Karpas-422 (cell line): ENCODE measurements at regions not wholly inside any gene's neighbourhood (a gene's known extent, or its start where the extent isn't known, plus 50 kb on each side); places are given as distances from the start of the nearest gene placed in this dataset.

Experiments
- DNase-seq: peaks from one replicate; pipeline ENCODE4 v3.0.0-alpha.2; 2015
- H2AFZ ChIP-seq: fragments of 200-600 bp; sonication (generic); 2 replicates; pipeline ENCODE4 v1.6.1; 2014; ENCODE audit warnings: antibody characterized with exemption, low read length, mixed read lengths
- H3K27ac ChIP-seq: fragments of 200-600 bp; sonication (generic); 2 replicates; pipeline ENCODE4 v1.5.1; 2014; ENCODE audit warnings: mild to moderate bottlenecking, low read length, moderate library complexity
- H3K27me3 ChIP-seq: fragments of 200-600 bp; sonication (generic); 2 replicates; pipeline ENCODE4 v1.6.1; 2014; ENCODE audit warnings: low read length, mixed read lengths
- H3K36me3 ChIP-seq: fragments of 200-600 bp; sonication (generic); 2 replicates; pipeline ENCODE4 v1.6.1; 2014; ENCODE audit warnings: low read length, mixed read lengths; ENCODE audit not compliant: insufficient read depth
- H3K4me1 ChIP-seq: fragments of 200-600 bp; sonication (generic); 2 replicates; pipeline ENCODE4 v1.6.1; 2014; ENCODE audit warnings: mild to moderate bottlenecking, low read length, mixed read lengths
- H3K4me2 ChIP-seq: fragments of 200-600 bp; sonication (generic); 2 replicates; pipeline ENCODE4 v1.6.1; 2014; ENCODE audit warnings: low read length, low read depth, mild to moderate bottlenecking; ENCODE audit not compliant: poor library complexity, severe bottlenecking
- H3K4me3 ChIP-seq: fragments of 200-600 bp; sonication (generic); 2 replicates; pipeline ENCODE4 v1.5.1; 2014; ENCODE audit warnings: mild to moderate bottlenecking, antibody characterized with exemption, low read length, mixed read lengths
- H3K79me2 ChIP-seq: fragments of 200-600 bp; sonication (generic); 2 replicates; pipeline ENCODE4 v1.6.1; 2014; ENCODE audit warnings: mild to moderate bottlenecking, low read length, mixed read lengths
- H3K9ac ChIP-seq: fragments of 200-600 bp; sonication (generic); 2 replicates; pipeline ENCODE4 v1.6.0; 2014; ENCODE audit warnings: low read length
- H3K9me2 ChIP-seq: fragments of 200-600 bp; sonication (generic), shearing (Covaris generic); replicated peaks from 2 replicates; pipeline ENCODE4 v1.6.0; 2014; ENCODE audit warnings: mild to moderate bottlenecking, low read length, moderate library complexity; ENCODE audit not compliant: insufficient read depth
- H3K9me3 ChIP-seq: fragments of 300-700, 200-600 bp; sonication (generic); 2 replicates; pipeline ENCODE4 v1.6.1; 2014; ENCODE audit warnings: low read length, mixed read lengths
- H4K20me1 ChIP-seq: fragments of 200-600 bp; sonication (generic); 2 replicates; pipeline ENCODE4 v1.6.1; 2014; ENCODE audit warnings: mild to moderate bottlenecking, antibody characterized with exemption, low read length, low read depth; ENCODE audit not compliant: insufficient read depth

DNA sequence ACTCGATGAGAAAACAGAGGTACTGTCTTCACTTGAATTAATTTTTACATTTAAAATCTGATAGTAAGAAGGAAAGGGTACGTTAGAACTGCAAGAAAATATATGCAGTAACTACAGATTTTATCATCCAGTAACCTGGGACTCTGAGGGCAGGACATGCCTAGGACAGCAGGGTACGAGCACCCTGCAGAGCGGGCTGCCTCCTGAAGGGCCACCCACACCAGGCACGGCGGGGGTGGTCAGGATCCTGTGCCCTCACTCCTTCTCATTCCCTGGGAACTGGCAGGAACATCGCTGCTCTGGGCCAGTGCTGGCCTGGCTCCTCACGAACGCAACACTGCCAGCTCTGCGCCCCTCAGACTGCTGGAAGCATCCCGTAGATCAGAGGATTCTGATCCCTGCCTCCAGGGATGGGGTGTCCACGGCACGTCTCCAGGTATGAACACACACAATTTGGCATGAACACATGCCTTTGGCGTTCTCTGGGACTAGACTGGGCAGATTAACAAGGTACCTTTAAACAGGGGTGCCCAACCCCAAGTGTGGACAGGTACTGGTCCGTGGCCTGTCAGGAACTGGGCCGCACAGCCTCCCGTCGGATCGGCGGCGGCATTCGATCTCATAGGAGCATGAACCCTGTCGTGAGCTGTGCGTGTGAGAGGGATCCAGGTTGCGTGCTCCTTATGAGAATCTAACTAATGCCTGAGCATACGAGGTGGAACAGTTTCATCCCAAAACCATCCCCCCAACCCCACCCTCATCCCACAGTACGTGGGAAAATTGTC lies 99.3 kb upstream of the FAM20C start:
- no peak overlapping the region for H3K4me2 ChIP-seq
- no peak overlapping the region for H3K9ac ChIP-seq
- DNase-seq: no peak
- H3K4me1 ChIP-seq: no peaks in the 10 kb centered on the region
- H3K79me2 ChIP-seq: no peaks in the 10 kb centered on the region
- no peaks in the 10 kb centered on the region for H3K9me3 ChIP-seq
- H3K36me3 ChIP-seq: no peaks in the 10 kb centered on the region
- no peak overlapping the region for H3K4me3 ChIP-seq
- no peak overlapping the region for H2AFZ ChIP-seq
- no peaks in the 10 kb centered on the region for H3K27me3 ChIP-seq
- H3K27ac ChIP-seq: no peak overlapping the region
- no peaks in the 10 kb centered on the region for H4K20me1 ChIP-seq
- no peaks in the 10 kb centered on the region for H3K9me2 ChIP-seq

- Histone ChIP-seq H3K9me3 (no peaks in the 10 kb centered on the region), H3K4me1 (no peaks in the 10 kb centered on the region), H3K27me3 (no peaks in the 10 kb centered on the region), H3K36me3 (no peaks in the 10 kb centered on the region), H4K20me1 (no peaks in the 10 kb centered on the region), H3K4me2 (no peak overlapping the region), H3K9me2 (no peaks in the 10 kb centered on the region), H3K79me2 (no peaks in the 10 kb centered on the region), H3K9ac (no peak overlapping the region), H3K4me3 (no peak overlapping the region), H3K27ac (no peak overlapping the region), H2AFZ (no peak overlapping the region)
- no peak for DNase-seq
Measured at GRCh38 chr7:94251-94801, 98.0 kb upstream of the FAM20C start.

DNA sequence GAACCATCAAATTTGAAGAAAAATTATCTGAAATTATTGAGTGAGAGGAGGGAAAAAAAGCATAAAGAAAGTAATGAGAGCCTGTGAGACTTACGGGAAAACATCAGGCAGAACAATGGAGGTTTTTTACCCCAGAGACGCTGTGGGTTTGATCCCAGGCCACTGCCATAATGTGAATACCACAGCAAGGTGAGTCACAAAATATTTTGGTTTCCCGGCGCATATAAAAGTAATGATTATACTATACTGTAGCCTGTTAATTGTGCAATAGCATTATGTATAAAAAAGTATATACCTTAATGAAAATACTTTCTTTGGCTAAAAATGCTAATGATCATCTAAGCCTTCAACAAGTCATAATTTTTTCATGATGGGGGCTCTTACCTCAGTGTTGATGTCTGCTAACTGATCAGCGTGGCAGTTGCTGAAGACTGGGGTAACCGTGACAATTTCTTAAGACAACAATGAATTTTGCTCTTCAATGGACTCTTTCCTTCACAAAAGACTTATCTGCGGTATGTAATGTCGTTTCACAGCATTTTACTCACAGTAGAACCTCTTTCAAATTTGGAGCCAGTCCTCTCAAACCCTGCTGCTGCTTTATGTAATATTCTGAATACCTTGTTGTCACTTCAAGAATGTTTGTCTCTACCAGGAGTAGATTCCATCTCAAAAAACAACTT lies 97.0 kb upstream of the FAM20C start:
- H2AFZ ChIP-seq: no peak overlapping the region
- no peaks in the 10 kb centered on the region for H3K27me3 ChIP-seq
- DNase-seq: no peak
- H3K27ac ChIP-seq: no peak overlapping the region
- no peaks in the 10 kb centered on the region for H3K4me1 ChIP-seq
- H3K9ac ChIP-seq: no peak overlapping the region
- no peak overlapping the region for H3K4me2 ChIP-seq
- H3K79me2 ChIP-seq: no peaks in the 10 kb centered on the region
- H3K9me2 ChIP-seq: no peaks in the 10 kb centered on the region
- H4K20me1 ChIP-seq: no peaks in the 10 kb centered on the region
- no peaks in the 10 kb centered on the region for H3K36me3 ChIP-seq
- H3K4me3 ChIP-seq: no peak overlapping the region
- no peaks in the 10 kb centered on the region for H3K9me3 ChIP-seq

DNA sequence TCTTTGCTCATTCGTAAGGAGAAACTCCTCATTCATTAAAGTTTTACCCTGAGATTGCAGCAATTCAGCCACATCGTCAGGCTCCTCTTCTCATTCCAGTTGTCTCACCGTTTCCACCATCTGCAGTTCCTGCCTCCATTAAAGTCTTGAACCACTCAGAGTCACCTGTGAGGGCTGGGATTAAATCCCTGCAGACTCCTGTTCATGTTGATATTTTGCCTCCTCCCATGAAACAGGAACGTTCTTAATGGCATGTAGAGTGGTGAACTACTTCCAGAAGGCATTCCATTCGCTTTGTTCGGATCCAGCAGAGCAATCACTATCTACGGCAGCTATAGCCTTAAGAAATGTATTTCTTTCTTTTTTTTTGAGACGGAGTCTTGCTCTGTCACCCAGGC lies 96.5 kb upstream of the FAM20C start:
- Histone ChIP-seq H3K9me3 (no peaks in the 10 kb centered on the region), H3K9ac (no peak overlapping the region), H3K4me2 (no peak overlapping the region), H3K27ac (no peak overlapping the region), H3K4me3 (no peak overlapping the region), H3K27me3 (no peaks in the 10 kb centered on the region), H3K9me2 (no peaks in the 10 kb centered on the region), H4K20me1 (no peaks in the 10 kb centered on the region), H3K79me2 (no peaks in the 10 kb centered on the region), H3K36me3 (no peaks in the 10 kb centered on the region), H3K4me1 (no peaks in the 10 kb centered on the region), H2AFZ (no peak overlapping the region)
- DNase-seq: no peak

- Histone ChIP-seq H3K9ac (no peak overlapping the region), H3K36me3 (no peaks in the 10 kb centered on the region), H3K9me2 (no peaks in the 10 kb centered on the region), H3K4me3 (no peak overlapping the region), H3K27ac (no peak overlapping the region), H3K79me2 (no peaks in the 10 kb centered on the region), H4K20me1 (no peaks in the 10 kb centered on the region), H2AFZ (no peak overlapping the region), H3K4me1 (no peaks in the 10 kb centered on the region), H3K4me2 (no peak overlapping the region), H3K27me3 (no peaks in the 10 kb centered on the region), H3K9me3 (no peaks in the 10 kb centered on the region)
- no peak for DNase-seq
Measured at GRCh38 chr7:96861-97260, 95.5 kb upstream of the FAM20C start.

- no peak overlapping the region for H2AFZ ChIP-seq
- no peak overlapping the region for H3K9ac ChIP-seq
- H3K36me3 ChIP-seq: no peaks in the 10 kb centered on the region
- H3K4me1 ChIP-seq: no peaks in the 10 kb centered on the region
- no peak overlapping the region for H3K27ac ChIP-seq
- H3K4me2 ChIP-seq: no peak overlapping the region
- H3K9me3 ChIP-seq: no peaks in the 10 kb centered on the region
- H3K9me2 ChIP-seq: no peaks in the 10 kb centered on the region
- no peaks in the 10 kb centered on the region for H4K20me1 ChIP-seq
- H3K4me3 ChIP-seq: no peak overlapping the region
- H3K27me3 ChIP-seq: no peaks in the 10 kb centered on the region
- no peak for DNase-seq
- no peaks in the 10 kb centered on the region for H3K79me2 ChIP-seq
Measured at GRCh38 chr7:97310-97841, 95.0 kb upstream of the FAM20C start.

DNA sequence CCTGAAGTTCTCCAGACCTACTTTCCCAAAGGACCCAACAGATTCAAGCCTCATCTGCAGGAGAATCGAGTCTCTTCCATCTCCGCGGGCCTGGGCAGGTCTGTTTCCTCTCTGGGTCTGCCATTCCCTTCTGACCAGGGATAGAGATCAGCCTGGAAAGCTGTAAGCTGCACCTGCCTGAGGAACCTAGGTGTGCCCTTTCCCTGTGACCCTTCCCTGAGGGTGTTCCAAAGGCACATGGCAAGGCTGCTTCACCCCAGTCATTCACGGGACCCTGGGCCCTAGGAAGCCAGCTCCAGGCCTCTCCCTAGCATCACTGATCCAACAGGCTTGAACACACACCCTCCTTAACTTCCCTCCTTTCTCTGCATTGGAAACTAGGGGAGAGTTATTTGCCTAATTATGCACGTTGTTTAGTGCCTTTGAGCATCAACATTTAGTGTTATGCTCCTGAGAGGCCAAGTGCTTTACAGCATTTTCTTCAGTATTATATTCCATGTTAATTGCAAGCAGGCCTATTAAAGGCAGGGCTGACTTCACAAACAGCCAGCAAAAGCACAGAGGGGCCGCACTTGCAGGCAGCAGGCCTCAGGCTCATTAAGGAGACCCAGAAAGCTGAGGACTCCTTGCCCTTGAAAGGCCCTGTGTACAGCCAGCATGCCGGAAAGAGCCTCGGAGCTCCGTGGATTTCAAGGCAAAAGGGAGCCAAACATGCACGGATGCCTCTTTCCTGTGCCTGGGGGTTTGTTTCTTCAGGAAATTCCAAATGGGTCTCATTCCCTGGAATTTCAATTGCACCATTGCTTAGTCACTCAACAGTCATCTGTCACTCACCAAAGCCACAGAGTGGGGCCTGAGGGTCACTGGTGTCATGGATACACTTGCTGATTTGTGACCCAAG lies 91.0 kb upstream of the FAM20C start:
- Histone ChIP-seq H3K36me3 (no peaks in the 10 kb centered on the region), H3K9ac (no peak overlapping the region), H3K9me3 (no peaks in the 10 kb centered on the region), H2AFZ (no peak overlapping the region), H3K4me2 (no peak overlapping the region), H3K4me3 (no peak overlapping the region), H3K9me2 (no peaks in the 10 kb centered on the region), H3K27me3 (no peaks in the 10 kb centered on the region), H3K79me2 (no peaks in the 10 kb centered on the region), H3K27ac (no peak overlapping the region), H3K4me1 (no peaks in the 10 kb centered on the region), H4K20me1 (no peaks in the 10 kb centered on the region)
- no peak for DNase-seq
